ENCODE measurements at regions not wholly inside any gene's neighbourhood (a gene's known extent, or its start where the extent isn't known, plus 50 kb on each side); places are given as distances from the start of the nearest gene placed in this dataset.
A peak's percentile ranks its signal among the peaks of the same experiment; 100 is the strongest.

DNA sequence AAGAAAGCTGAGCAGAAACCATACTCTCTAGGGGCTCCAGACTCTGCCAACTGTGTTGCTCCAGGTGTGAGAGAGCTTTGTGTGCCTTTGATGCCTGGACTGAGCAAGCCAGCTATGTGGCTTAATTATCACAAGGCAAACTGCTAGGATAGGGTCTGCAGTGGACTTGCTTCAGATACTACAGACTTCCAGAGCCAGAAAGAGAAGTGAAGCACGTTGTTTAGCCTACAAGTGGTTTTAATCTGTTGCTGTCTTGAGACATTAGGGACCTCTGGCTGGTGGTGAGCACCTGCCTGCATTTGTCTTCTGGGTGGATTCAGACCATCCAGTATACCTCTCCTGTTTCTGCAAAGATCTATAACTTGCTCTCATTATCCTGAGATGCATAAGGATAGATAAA is 353.4 kb upstream of the PLXNA2 start:
- H3K36me3 ChIP-seq (ENCODE audit: control insufficient read depth in 1 of 2, insufficient read depth in 2 of 2, low read length in 2 of 2), result no peaks in the 10 kb centered on the region
- no peak overlapping the region for H2AK5ac ChIP-seq (ENCODE audit: low read length)
- H2BK5ac ChIP-seq (ENCODE audit: low read depth, low read length, poor library complexity), result no peak overlapping the region
- no peak for DNase-seq
- H2BK120ac ChIP-seq (ENCODE audit: insufficient read depth, low read length, poor library complexity), result no peak overlapping the region
- WGBS (ENCODE audit: extremely low coverage, insufficient coverage, insufficient read length), result no CpG with 5 or more reads among the region's 1 CpG
- H3K23ac ChIP-seq (ENCODE audit: low read length), result no peak overlapping the region
- H2BK12ac ChIP-seq (ENCODE audit: low read length), result no peak overlapping the region
- no peaks in the 10 kb centered on the region for H3K79me1 ChIP-seq (ENCODE audit: low read length)
- H4K8ac ChIP-seq (ENCODE audit: low read depth, low read length), result no peak overlapping the region
- no peak overlapping the region for H3K4me2 ChIP-seq (ENCODE audit: low read length)
- no peak overlapping the region for H3K9ac ChIP-seq (ENCODE audit: low read length)
- no peaks in the 10 kb centered on the region for H3K79me2 ChIP-seq (ENCODE audit: control insufficient read depth, insufficient read depth, low read length, poor library complexity)
- H3K14ac ChIP-seq (ENCODE audit: low read length), result no peak overlapping the region
- H3K4ac ChIP-seq (ENCODE audit: low read depth, low read length), result no peak overlapping the region
- H3K27me3 ChIP-seq (ENCODE audit: insufficient read depth, low read length), result no peaks in the 10 kb centered on the region
- H3K27ac ChIP-seq (ENCODE audit: low read depth, low read length), result no peak overlapping the region
- no peak overlapping the region for H2AFZ ChIP-seq (ENCODE audit: insufficient read depth, low read length, poor library complexity)
- no peak overlapping the region for H4K12ac ChIP-seq (ENCODE audit: low read depth, low read length)
- H3K4me1 ChIP-seq (ENCODE audit: control insufficient read depth in 1 of 2, insufficient read depth in 2 of 2, low read length in 2 of 2), result no peaks in the 10 kb centered on the region
- no peak overlapping the region for H4K91ac ChIP-seq (ENCODE audit: low read depth, low read length)
- H3K4me3 ChIP-seq (ENCODE audit: low read depth, low read length), result no peak overlapping the region
- no peaks in the 10 kb centered on the region for H3K9me3 ChIP-seq (ENCODE audit: insufficient read depth, low read depth, low read length)
- no peak overlapping the region for H3K18ac ChIP-seq (ENCODE audit: low read length)

DNA sequence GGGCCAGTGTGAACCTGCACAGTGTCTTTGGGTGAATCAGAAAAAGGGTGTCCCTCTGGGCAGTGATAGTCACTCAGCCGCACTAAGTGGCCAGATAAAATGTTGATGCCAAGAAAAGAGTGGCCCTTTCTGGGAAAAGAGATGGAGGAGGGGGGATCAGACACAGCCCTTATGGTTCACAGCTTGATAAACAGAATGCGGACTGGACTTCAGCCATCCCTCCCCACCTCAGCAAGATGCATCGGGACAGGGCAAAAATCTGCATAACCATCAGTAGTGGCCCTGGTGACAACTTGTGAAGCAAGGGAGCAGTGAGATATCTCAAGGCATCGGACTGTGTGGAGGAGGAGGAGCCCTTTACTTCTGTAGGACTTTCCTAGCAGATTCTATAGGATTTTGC is 353.8 kb upstream of the PLXNA2 start:
- H3K9me3 ChIP-seq (ENCODE audit: insufficient read depth, low read depth, low read length), result no peaks in the 10 kb centered on the region
- no peak overlapping the region for H3K27ac ChIP-seq (ENCODE audit: low read depth, low read length)
- no peaks in the 10 kb centered on the region for H3K27me3 ChIP-seq (ENCODE audit: insufficient read depth, low read length)
- no peak overlapping the region for H3K9ac ChIP-seq (ENCODE audit: low read length)
- H3K4me3 ChIP-seq (ENCODE audit: low read depth, low read length), result no peak overlapping the region
- H4K12ac ChIP-seq (ENCODE audit: low read depth, low read length), result no peak overlapping the region
- H2AFZ ChIP-seq (ENCODE audit: insufficient read depth, low read length, poor library complexity), result no peak overlapping the region
- WGBS (ENCODE audit: extremely low coverage, insufficient coverage, insufficient read length), result no CpG with 5 or more reads among the region's 4 CpGs
- H3K4me1 ChIP-seq (ENCODE audit: control insufficient read depth in 1 of 2, insufficient read depth in 2 of 2, low read length in 2 of 2), result no peaks in the 10 kb centered on the region
- no peaks in the 10 kb centered on the region for H3K36me3 ChIP-seq (ENCODE audit: control insufficient read depth in 1 of 2, insufficient read depth in 2 of 2, low read length in 2 of 2)
- no peak overlapping the region for H2BK12ac ChIP-seq (ENCODE audit: low read length)
- no peak overlapping the region for H3K23ac ChIP-seq (ENCODE audit: low read length)
- H4K8ac ChIP-seq (ENCODE audit: low read depth, low read length), result no peak overlapping the region
- H3K4me2 ChIP-seq (ENCODE audit: low read length), result no peak overlapping the region
- H4K91ac ChIP-seq (ENCODE audit: low read depth, low read length), result no peak overlapping the region
- no peak overlapping the region for H3K14ac ChIP-seq (ENCODE audit: low read length)
- H3K79me2 ChIP-seq (ENCODE audit: control insufficient read depth, insufficient read depth, low read length, poor library complexity), result no peaks in the 10 kb centered on the region
- no peak for DNase-seq
- H2BK5ac ChIP-seq (ENCODE audit: low read depth, low read length, poor library complexity), result no peak overlapping the region
- no peak overlapping the region for H2AK5ac ChIP-seq (ENCODE audit: low read length)
- H3K4ac ChIP-seq (ENCODE audit: low read depth, low read length), result no peak overlapping the region
- H3K18ac ChIP-seq (ENCODE audit: low read length), result no peak overlapping the region
- H2BK120ac ChIP-seq (ENCODE audit: insufficient read depth, low read length, poor library complexity), result no peak overlapping the region
- no peaks in the 10 kb centered on the region for H3K79me1 ChIP-seq (ENCODE audit: low read length)

DNA sequence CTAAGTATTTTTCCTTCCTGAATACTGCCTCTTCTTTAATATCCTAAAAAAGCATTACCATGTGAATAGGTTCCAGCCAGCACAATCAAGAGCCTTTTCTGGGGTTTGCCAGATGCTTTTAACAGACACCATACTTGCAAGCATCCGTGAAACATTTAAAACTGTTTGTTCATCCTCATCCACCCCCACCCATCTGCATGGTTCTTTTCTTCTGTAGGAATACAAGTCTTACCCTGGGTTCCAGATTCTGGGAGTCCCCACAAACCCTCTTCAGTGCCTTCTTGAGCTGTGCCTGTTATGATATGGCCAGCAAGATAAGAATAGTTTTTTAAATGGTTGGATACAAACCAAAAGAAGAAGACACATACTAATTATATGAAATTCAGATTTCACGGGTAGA is 354.9 kb upstream of the PLXNA2 start:
- no peaks in the 10 kb centered on the region for H3K27me3 ChIP-seq (ENCODE audit: insufficient read depth, low read length)
- H3K4me2 ChIP-seq (ENCODE audit: low read length), result no peak overlapping the region
- no peak overlapping the region for H3K4ac ChIP-seq (ENCODE audit: low read depth, low read length)
- no peak overlapping the region for H2BK120ac ChIP-seq (ENCODE audit: insufficient read depth, low read length, poor library complexity)
- H3K14ac ChIP-seq (ENCODE audit: low read length), result no peak overlapping the region
- H3K4me3 ChIP-seq (ENCODE audit: low read depth, low read length), result no peak overlapping the region
- H3K4me1 ChIP-seq (ENCODE audit: control insufficient read depth in 1 of 2, insufficient read depth in 2 of 2, low read length in 2 of 2), result no peaks in the 10 kb centered on the region
- H3K9ac ChIP-seq (ENCODE audit: low read length), result no peak overlapping the region
- H3K27ac ChIP-seq (ENCODE audit: low read depth, low read length), result no peak overlapping the region
- no CpG with 5 or more reads among the region's 2 CpGs for WGBS (ENCODE audit: extremely low coverage, insufficient coverage, insufficient read length)
- no peaks in the 10 kb centered on the region for H3K9me3 ChIP-seq (ENCODE audit: insufficient read depth, low read depth, low read length)
- DNase-seq, result no peak
- H3K79me2 ChIP-seq (ENCODE audit: control insufficient read depth, insufficient read depth, low read length, poor library complexity), result no peaks in the 10 kb centered on the region
- H2AFZ ChIP-seq (ENCODE audit: insufficient read depth, low read length, poor library complexity), result no peak overlapping the region
- H3K36me3 ChIP-seq (ENCODE audit: control insufficient read depth in 1 of 2, insufficient read depth in 2 of 2, low read length in 2 of 2), result no peaks in the 10 kb centered on the region
- H4K8ac ChIP-seq (ENCODE audit: low read depth, low read length), result no peak overlapping the region
- no peak overlapping the region for H4K91ac ChIP-seq (ENCODE audit: low read depth, low read length)
- H2BK5ac ChIP-seq (ENCODE audit: low read depth, low read length, poor library complexity), result no peak overlapping the region
- no peak overlapping the region for H3K23ac ChIP-seq (ENCODE audit: low read length)
- H4K12ac ChIP-seq (ENCODE audit: low read depth, low read length), result no peak overlapping the region
- no peaks in the 10 kb centered on the region for H3K79me1 ChIP-seq (ENCODE audit: low read length)
- no peak overlapping the region for H3K18ac ChIP-seq (ENCODE audit: low read length)
- no peak overlapping the region for H2BK12ac ChIP-seq (ENCODE audit: low read length)
- no peak overlapping the region for H2AK5ac ChIP-seq (ENCODE audit: low read length)

DNA sequence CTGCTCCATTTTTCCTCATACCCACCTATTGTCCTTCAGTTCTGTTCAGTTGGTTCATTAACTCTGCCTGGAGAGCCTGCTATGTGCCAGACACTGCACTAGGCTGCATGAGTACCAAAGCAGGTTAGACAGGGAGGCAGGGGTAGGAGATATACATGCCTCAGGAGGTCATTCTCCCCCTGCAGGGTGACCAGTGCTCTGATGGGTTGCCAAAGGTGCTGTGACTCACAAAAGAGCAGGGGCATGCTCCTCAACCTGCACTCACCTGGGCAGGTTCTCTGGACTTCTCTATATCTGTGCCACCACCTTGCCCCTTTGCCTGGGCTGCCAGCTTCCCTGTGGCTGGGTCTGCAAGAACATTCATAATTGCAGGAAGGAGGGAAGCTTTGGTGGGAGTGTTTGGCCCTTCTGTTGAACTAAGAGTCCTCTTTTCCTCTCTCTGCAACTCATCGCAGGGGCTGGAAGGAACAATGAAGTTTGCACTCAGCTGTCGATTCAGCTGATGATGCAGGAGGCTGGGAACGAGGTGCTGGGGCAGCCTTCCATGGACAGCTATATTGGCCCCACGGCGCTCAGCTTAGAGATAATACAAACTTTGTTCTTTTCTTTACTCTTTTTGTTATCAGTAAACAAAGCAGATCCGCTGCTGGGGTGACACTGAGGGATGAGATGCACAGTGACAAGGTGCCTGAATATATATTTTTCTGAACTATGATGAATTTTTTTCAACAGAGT is 356.4 kb upstream of the PLXNA2 start:
- no peak overlapping the region for H2BK120ac ChIP-seq (ENCODE audit: insufficient read depth, low read length, poor library complexity)
- no peak overlapping the region for H4K8ac ChIP-seq (ENCODE audit: low read depth, low read length)
- no peak overlapping the region for H4K12ac ChIP-seq (ENCODE audit: low read depth, low read length)
- H3K79me1 ChIP-seq (ENCODE audit: low read length), result no peaks in the 10 kb centered on the region
- no peaks in the 10 kb centered on the region for H3K79me2 ChIP-seq (ENCODE audit: control insufficient read depth, insufficient read depth, low read length, poor library complexity)
- H3K4me3 ChIP-seq (ENCODE audit: low read depth, low read length), result no peak overlapping the region
- no peak overlapping the region for H3K27ac ChIP-seq (ENCODE audit: low read depth, low read length)
- no peaks in the 10 kb centered on the region for H3K27me3 ChIP-seq (ENCODE audit: insufficient read depth, low read length)
- H3K4me1 ChIP-seq (ENCODE audit: control insufficient read depth in 1 of 2, insufficient read depth in 2 of 2, low read length in 2 of 2), result peaks cover 2% of the 10 kb centered on the region in 2 experiments
- no peak overlapping the region for H3K14ac ChIP-seq (ENCODE audit: low read length)
- no peak overlapping the region for H2AFZ ChIP-seq (ENCODE audit: insufficient read depth, low read length, poor library complexity)
- no peak overlapping the region for H2BK5ac ChIP-seq (ENCODE audit: low read depth, low read length, poor library complexity)
- H3K9me3 ChIP-seq (ENCODE audit: insufficient read depth, low read depth, low read length), result no peaks in the 10 kb centered on the region
- no peak overlapping the region for H3K4me2 ChIP-seq (ENCODE audit: low read length)
- no peak overlapping the region for H3K23ac ChIP-seq (ENCODE audit: low read length)
- H4K91ac ChIP-seq (ENCODE audit: low read depth, low read length), result no peak overlapping the region
- WGBS (ENCODE audit: extremely low coverage, insufficient coverage, insufficient read length), result no CpG with 5 or more reads among the region's 6 CpGs
- H3K18ac ChIP-seq (ENCODE audit: low read length), result no peak overlapping the region
- H3K4ac ChIP-seq (ENCODE audit: low read depth, low read length), result no peak overlapping the region
- peak overlapping the region; percentile 3 for H3K9ac ChIP-seq (ENCODE audit: low read length)
- H2BK12ac ChIP-seq (ENCODE audit: low read length), result no peak overlapping the region
- no peak for DNase-seq
- H3K36me3 ChIP-seq (ENCODE audit: control insufficient read depth in 1 of 2, insufficient read depth in 2 of 2, low read length in 2 of 2), result no peaks in the 10 kb centered on the region
- no peak overlapping the region for H2AK5ac ChIP-seq (ENCODE audit: low read length)
